HG03066 (cell line): ENCODE measurements at regions not wholly inside any gene's neighbourhood (a gene's known extent, or its start where the extent isn't known, plus 50 kb on each side); places are given as distances from the start of the nearest gene placed in this dataset.
A peak's percentile ranks its signal among the peaks of the same experiment; 100 is the strongest.

ENCODE experiments used
- ATAC-seq: cut with Tn5 transposase; IDR thresholded peaks from one replicate; pipeline ENCODE4 v1.9.1; 2021; ENCODE audit warnings: low read depth; ENCODE audit not compliant: unreplicated experiment

- ATAC-seq: no peak
These were observed 95.4 kb downstream of the DIPK2A start for GRCh38 chr3:144067059-144067458.

- no peak for ATAC-seq
These were observed 102.1 kb downstream of the DIPK2A start for GRCh38 chr3:144073698-144074097.

GRCh38 chr3:144079634-144080033, 108.0 kb downstream of the DIPK2A start:
- no peak for ATAC-seq

- no peak for ATAC-seq
These were observed 113.3 kb downstream of the DIPK2A start for GRCh38 chr3:144084929-144085328.

GRCh38 chr3:144085964-144086363, 114.3 kb downstream of the DIPK2A start:
- ATAC-seq: no peak

- no peak for ATAC-seq
These were observed 124.4 kb downstream of the DIPK2A start for GRCh38 chr3:144096016-144096415.

GRCh38 chr3:144097163-144097562, 125.5 kb downstream of the DIPK2A start:
- ATAC-seq: no peak

GRCh38 chr3:144098691-144099090, 127.1 kb downstream of the DIPK2A start:
- no peak for ATAC-seq

- no peak for ATAC-seq
These were observed 130.8 kb downstream of the DIPK2A start for GRCh38 chr3:144102421-144102820.

- ATAC-seq: no peak
These were observed 132.6 kb downstream of the DIPK2A start for GRCh38 chr3:144104186-144104585.

- ATAC-seq: no peak
These were observed 133.1 kb downstream of the DIPK2A start for GRCh38 chr3:144104679-144105078.

GRCh38 chr3:144105542-144105941, 133.9 kb downstream of the DIPK2A start:
- ATAC-seq: no peak

GRCh38 chr3:144106970-144107369, 135.3 kb downstream of the DIPK2A start:
- no peak for ATAC-seq

- no peak for ATAC-seq
These were observed 136.3 kb downstream of the DIPK2A start for GRCh38 chr3:144107923-144108322.

- ATAC-seq: peak; percentile 92
These were observed 138.3 kb downstream of the DIPK2A start for GRCh38 chr3:144109944-144110343.

- ATAC-seq: no peak
These were observed 140.4 kb downstream of the DIPK2A start for GRCh38 chr3:144112036-144112435.

- ATAC-seq: no peak
These were observed 140.8 kb downstream of the DIPK2A start for GRCh38 chr3:144112437-144112836.

GRCh38 chr3:144114767-144115166, 143.1 kb downstream of the DIPK2A start:
- ATAC-seq: no peak

GRCh38 chr3:144119633-144120032, 148.0 kb downstream of the DIPK2A start:
- ATAC-seq: no peak

- no peak for ATAC-seq
These were observed 150.0 kb downstream of the DIPK2A start for GRCh38 chr3:144121661-144122060.

- ATAC-seq: no peak
These were observed 155.4 kb downstream of the DIPK2A start for GRCh38 chr3:144127014-144127413.

- no peak for ATAC-seq
These were observed 156.1 kb downstream of the DIPK2A start for GRCh38 chr3:144127700-144128099.

- peak; percentile 98 for ATAC-seq
These were observed 156.7 kb downstream of the DIPK2A start for GRCh38 chr3:144128108-144128892.
